Choroid plexus epithelial cell (primary cell): ENCODE measurements at regions not wholly inside any gene's neighbourhood (a gene's known extent, or its start where the extent isn't known, plus 50 kb on each side); places are given as distances from the start of the nearest gene placed in this dataset.

Experiments used
- DNase-seq: peaks from one replicate; pipeline ENCODE4 v3.0.0-alpha.2; 2010; ENCODE audit warnings: low read depth
- H3K4me3 ChIP-seq: 2 replicates; pipeline ENCODE4 v1.5.1; 2011; ENCODE audit warnings: low read depth, mild to moderate bottlenecking, control low read depth, low read length, moderate library complexity
- CTCF ChIP-seq: conservative IDR thresholded peaks from 2 replicates; pipeline ENCODE4 v1.5.1; 2011; ENCODE audit warnings: low read depth, mild to moderate bottlenecking, control low read depth, inconsistent platforms, low read length, moderate library complexity

GRCh38 chrX:97691901-97692455 lies 808.3 kb downstream of the RPA4 start:
- H3K4me3 ChIP-seq: no peak overlapping the region
- TF ChIP-seq CTCF: no peak
- no peak for DNase-seq

DNA sequence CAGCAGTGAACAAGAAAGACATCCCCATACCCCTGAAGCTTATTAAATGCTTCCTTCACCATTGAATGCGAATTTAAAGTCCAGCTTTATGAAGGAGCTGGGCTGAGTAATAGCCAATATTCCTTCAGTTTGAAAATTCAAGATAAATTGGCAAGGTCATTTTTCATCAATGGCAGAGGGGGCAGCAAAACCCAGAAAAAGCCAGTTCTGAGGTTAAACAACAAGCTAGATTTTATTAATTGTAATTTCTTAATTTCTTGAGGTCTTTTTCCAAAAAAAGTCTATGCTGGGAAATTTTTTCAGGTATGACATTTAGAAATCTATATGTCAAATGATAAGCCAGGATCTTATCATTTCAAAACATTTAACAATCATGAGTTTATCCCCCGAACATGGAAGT lies 808.9 kb downstream of the RPA4 start:
- H3K4me3 ChIP-seq: no peak overlapping the region
- no peak for TF ChIP-seq CTCF
- DNase-seq: no peak

- DNase-seq: no peak
- H3K4me3 ChIP-seq: no peak overlapping the region
These were observed 816.8 kb downstream of the RPA4 start for GRCh38 chrX:97700547-97700946.

GRCh38 chrX:97704474-97704873 lies 820.8 kb downstream of the RPA4 start:
- H3K4me3 ChIP-seq: no peak overlapping the region
- TF ChIP-seq CTCF: no peak
- no peak for DNase-seq

More at GRCh38 chrX:97700547-97700946, 816.8 kb downstream of the RPA4 start:
- TF ChIP-seq CTCF: no peak

DNA sequence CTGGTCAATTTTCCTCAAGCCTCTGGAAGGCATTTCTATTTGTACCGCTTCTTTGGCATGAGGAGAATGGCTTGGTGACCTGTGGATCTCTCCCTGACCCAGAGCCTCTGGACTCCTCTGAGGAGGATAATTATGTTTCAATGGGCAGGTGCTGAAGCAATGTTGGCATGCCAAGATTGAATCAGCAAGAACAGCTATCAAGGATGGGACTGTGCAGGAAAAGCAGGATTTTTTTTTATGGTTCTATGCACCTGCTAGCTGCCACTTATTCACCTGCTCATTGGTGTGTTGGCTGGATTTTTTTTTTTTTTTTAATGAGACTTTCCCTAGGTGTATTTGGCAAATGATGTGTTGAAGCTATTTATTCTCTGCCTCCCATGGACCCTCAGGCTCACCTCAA lies 821.2 kb downstream of the RPA4 start:
- DNase-seq: no peak
- no peak overlapping the region for H3K4me3 ChIP-seq
- no peak for TF ChIP-seq CTCF

DNA sequence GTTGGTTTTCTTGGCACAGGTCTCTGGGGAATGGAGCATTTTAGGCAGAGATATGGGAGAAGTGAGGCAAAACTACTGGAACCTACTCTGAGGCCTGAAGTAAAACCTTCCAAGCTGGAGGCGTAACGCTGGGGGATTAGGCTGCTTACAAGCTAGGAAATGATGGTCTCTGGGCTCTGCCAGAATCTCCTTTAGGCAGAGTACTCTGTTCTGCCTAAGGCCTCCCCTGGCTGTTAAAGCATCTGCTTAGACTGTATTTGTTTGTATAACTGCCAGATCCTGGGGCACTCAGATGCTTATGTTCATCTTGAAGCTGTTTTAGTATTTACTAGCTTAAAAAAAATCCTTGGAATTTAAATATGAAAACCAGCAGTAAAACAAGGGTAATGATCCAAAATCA lies 822.2 kb downstream of the RPA4 start:
- no peak for TF ChIP-seq CTCF
- DNase-seq: no peak
- H3K4me3 ChIP-seq: no peak overlapping the region

DNA sequence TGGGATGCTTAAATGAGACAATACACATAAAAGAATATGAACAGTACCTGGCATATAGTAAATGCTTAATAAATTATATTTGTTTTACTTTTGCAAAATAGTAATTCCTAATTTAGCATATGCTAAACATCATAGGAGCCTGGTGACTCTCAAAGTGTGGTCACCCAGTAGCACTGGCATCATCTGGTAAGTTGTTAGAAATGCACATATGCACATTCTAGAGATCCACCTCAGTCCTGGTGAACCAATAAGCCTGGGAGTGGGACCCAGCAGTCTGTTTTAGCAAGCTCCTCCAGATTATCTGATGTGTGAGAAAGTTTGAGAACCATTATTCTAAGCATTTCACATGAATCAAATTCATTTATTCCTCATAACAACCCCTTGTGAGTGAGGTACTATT lies 830.4 kb downstream of the RPA4 start:
- no peak for TF ChIP-seq CTCF
- H3K4me3 ChIP-seq: no peak overlapping the region
- no peak for DNase-seq
